ENCODE measurements at regions not wholly inside any gene's neighbourhood (a gene's known extent, or its start where the extent isn't known, plus 50 kb on each side); places are given as distances from the start of the nearest gene placed in this dataset.

DNA sequence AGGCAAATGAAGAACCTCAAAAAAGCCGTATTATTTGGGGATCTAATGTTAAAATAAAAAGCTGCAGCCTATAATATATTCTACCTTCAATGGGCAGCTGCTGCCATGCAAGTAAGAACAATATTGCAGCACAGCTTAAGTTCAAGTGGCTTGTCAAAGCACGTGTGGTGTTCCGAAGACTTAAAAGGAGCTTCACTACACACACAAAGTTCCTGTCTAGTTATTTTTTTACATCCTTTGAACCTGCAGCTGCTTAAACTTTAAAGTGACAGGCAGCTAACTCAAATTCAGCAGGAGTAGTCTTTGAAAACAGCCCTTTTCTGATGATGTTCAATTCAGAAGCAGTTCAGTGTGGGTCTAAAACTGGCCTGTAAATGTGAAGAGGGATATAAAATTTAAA is 85.8 kb upstream of the XIRP2 start (continued):
- TF ChIP-seq, protein P1, sequence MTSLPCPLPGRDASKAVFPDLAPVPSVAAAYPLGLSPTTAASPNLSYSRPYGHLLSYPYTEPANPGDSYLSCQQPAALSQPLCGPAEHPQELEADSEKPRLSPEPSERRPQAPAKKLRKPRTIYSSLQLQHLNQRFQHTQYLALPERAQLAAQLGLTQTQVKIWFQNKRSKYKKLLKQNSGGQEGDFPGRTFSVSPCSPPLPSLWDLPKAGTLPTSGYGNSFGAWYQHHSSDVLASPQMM (CRISPR knock-in tag; IDR thresholded peaks at IDR 0.05): no peak
- TF ChIP-seq HNRNPK (IDR thresholded peaks at IDR 0.05; ENCODE audit: low read depth, low read length, poor library complexity, severe bottlenecking): no peak
- TF ChIP-seq, protein P2, sequence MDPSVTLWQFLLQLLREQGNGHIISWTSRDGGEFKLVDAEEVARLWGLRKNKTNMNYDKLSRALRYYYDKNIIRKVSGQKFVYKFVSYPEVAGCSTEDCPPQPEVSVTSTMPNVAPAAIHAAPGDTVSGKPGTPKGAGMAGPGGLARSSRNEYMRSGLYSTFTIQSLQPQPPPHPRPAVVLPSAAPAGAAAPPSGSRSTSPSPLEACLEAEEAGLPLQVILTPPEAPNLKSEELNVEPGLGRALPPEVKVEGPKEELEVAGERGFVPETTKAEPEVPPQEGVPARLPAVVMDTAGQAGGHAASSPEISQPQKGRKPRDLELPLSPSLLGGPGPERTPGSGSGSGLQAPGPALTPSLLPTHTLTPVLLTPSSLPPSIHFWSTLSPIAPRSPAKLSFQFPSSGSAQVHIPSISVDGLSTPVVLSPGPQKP (CRISPR knock-in tag; IDR thresholded peaks at IDR 0.05): no peak
- TF ChIP-seq, protein P3, sequence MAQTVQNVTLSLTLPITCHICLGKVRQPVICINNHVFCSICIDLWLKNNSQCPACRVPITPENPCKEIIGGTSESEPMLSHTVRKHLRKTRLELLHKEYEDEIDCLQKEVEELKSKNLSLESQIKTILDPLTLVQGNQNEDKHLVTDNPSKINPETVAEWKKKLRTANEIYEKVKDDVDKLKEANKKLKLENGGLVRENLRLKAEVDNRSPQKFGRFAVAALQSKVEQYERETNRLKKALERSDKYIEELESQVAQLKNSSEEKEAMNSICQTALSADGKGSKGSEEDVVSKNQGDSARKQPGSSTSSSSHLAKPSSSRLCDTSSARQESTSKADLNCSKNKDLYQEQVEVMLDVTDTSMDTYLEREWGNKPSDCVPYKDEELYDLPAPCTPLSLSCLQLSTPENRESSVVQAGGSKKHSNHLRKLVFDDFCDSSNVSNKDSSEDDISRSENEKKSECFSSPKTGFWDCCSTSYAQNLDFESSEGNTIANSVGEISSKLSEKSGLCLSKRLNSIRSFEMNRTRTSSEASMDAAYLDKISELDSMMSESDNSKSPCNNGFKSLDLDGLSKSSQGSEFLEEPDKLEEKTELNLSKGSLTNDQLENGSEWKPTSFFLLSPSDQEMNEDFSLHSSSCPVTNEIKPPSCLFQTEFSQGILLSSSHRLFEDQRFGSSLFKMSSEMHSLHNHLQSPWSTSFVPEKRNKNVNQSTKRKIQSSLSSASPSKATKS (CRISPR knock-in tag; IDR thresholded peaks at IDR 0.05): no peak
- TF ChIP-seq KDM2B (CRISPR knock-in tag; IDR thresholded peaks at IDR 0.05): no peak
- TF ChIP-seq KLF10 (CRISPR knock-in tag; IDR thresholded peaks at IDR 0.05): no peak
- TF ChIP-seq, protein P4, sequence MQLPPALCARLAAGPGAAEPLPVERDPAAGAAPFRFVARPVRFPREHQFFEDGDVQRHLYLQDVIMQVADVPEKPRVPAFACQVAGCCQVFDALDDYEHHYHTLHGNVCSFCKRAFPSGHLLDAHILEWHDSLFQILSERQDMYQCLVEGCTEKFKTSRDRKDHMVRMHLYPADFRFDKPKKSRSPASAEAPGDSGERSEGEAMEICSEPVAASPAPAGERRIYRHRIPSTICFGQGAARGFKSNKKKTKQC (CRISPR knock-in tag; IDR thresholded peaks at IDR 0.05): no peak

DNA sequence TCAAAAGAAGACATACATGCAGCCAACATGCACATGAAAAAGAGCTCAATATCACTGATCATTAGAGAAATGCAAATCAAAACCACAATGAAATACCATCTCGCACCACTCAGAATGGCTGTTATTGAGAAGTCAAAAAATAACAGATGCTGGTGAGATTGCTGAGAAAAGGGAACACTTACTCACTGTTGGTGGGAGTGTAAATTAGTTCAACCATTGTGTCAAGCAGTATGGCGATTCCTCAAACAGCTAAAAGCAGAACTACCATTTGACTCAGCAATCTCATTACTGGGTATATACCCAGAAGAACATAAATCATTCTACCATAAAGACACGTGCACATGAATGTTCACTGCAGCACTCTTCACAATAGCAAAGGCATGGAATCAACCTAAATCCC is 95.5 kb upstream of the XIRP2 start:
- H3K36me3 ChIP-seq (ENCODE audit: control insufficient read depth, insufficient read depth, low read length): no peaks in the 10 kb centered on the region
- no TSS peak for BruUV-seq (replicated peaks)
- no peaks in the 10 kb centered on the region for H3K79me2 ChIP-seq (ENCODE audit: control insufficient read depth, insufficient read depth, low read length)
- intact Hi-C loops (cut with micrococcal nuclease): no loop called here
- H3K9ac ChIP-seq (ENCODE audit: insufficient read depth in 1 of 2, low read depth in 2 of 2, low read length in 2 of 2): no peak overlapping the region
- H3K9me3 ChIP-seq (replicated peaks; ENCODE audit: control insufficient read depth, insufficient read depth, low read depth, low read length): no peaks in the 10 kb centered on the region; the same call in 1 of the 2 replicates
- H3K4me1 ChIP-seq (replicated peaks in 1 of 2; ENCODE audit: control insufficient read depth in 2 of 2, insufficient read depth in 2 of 2, low read length in 2 of 2): no peaks in the 10 kb centered on the region
- H3K27ac ChIP-seq (ENCODE audit: extremely low read depth, low read depth, low read length): no peak overlapping the region
- ChIA-PET CTCF (ENCODE audit: low intra/inter-chr PET ratio) (no interaction called here), POLR2A (no interaction called here)
- no peak overlapping the region for H2AFZ ChIP-seq (ENCODE audit: low read depth, low read length)
- WGBS (ENCODE audit: insufficient coverage, low coverage, missing lambda C conversion rate): 4% methylated on average over 3 of the region's 3 CpGs
- TF ChIP-seq MEIS2 (IDR thresholded peaks at IDR 0.05; ENCODE audit: partially characterized antibody) (peak; percentile 8), PPARD (CRISPR knock-in tag; IDR thresholded peaks at IDR 0.05) (no peak)
- FAIRE-seq: no peak
- no peak for DNase-seq (ENCODE audit: extremely low read depth in 1 of 4, low spot score in 3 of 4)
- H3K4me2 ChIP-seq (ENCODE audit: insufficient read depth, low read length): no peak overlapping the region
- in situ Hi-C loops (cut with MboI): no loop called here
- no peaks in the 10 kb centered on the region for H4K20me1 ChIP-seq (replicated peaks; ENCODE audit: control insufficient read depth, insufficient read depth, low read length)
- H3K9me1 ChIP-seq (ENCODE audit: control insufficient read depth, insufficient read depth, low read length): no peaks in the 10 kb centered on the region
- ATAC-seq: no peak
- no peak overlapping the region for H3K4me3 ChIP-seq
- H3K27me3 ChIP-seq (ENCODE audit: control insufficient read depth in 2 of 2, insufficient read depth in 2 of 2, low read length in 2 of 2): no peaks in the 10 kb centered on the region

All from K562 (cell line).